Stimulated activated CD4-positive, alpha-beta T cell treated with anti-CD3 and anti-CD28 coated beads, Interleukin-4, amount 100 ng/mL, for 4 hours (primary cell): ENCODE measurements at regions not wholly inside any gene's neighbourhood (a gene's known extent, or its start where the extent isn't known, plus 50 kb on each side); places are given as distances from the start of the nearest gene placed in this dataset.

ENCODE experiments used
- DNase-seq, 2 experiments: peaks; one replicate each; pipeline ENCODE4 v3.0.0-alpha.2; 2020

DNA sequence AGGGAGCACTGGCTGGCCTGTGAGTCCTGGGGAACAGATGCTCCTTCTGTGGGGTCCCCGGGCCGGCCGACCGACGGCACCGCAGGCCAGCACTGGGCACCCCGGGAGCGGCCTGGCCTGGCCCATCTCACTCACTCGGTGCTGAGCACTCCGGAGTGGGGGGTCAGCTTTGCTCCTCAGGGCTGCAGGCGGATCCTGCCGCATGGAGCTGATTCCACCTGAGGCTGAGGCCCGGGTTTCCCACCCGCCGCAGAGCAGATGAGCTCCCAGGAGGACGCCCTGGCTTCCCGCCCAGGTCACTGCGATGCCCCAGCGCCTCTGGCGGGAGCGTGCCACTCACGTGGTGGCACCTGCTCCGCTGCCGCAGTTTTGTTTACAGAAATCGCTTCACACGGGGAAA lies 418.6 kb downstream of the GALR1 start:
- no peak for DNase-seq

DNA sequence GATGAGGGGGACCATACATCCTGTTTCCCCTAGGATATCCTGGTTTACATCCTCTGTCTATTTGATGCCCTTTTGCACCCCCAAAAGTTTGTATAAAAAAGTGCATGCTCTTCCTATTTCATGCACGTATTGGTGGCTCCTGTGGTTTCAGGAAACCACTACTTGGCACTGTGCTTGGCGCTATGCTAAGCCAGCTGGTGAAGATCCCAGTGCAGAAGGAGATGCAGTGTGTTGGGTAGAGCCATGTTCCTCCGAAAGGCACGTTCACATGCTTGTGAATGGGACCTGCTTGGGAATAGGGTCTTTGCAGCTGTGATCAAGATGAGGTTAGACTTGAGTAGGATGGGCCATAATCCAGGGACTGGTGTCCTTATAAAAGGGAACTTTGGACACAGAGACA lies 419.7 kb downstream of the GALR1 start:
- DNase-seq = no peak

DNA sequence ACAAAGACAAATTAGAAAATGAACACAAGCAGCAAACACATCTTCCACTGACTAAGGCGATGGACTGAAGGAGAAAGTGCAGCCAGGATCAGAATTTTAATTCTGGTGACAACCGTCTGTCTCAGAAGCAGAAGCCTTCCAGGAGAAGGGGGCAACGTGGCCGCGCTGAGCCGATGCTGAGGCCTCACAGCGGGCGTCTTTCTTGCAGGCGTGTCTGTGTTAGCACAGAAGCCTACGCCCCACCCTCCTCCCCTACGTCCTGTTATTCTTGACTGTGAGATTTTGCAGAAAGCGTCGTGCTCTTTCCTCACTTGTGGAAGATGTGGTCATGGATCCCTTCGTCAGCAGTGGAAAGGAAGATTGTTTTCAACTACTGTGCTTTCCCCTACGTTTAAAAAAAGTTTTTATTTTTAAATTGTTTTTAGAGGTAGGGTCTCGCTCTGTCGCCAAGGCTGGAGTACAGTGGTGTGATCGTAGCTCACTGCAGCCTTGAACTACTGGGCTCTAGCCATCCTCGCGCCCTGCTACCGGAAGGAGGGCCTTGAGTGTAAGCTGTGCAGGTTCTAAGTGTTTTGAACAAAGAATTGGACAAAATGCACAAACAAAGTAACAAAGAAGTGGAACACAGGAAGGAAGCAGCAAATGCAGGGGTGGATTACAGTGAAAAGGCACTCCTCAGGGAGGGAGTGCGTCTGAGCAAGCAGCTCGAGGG lies 422.0 kb downstream of the GALR1 start:
- no peak for DNase-seq

DNA sequence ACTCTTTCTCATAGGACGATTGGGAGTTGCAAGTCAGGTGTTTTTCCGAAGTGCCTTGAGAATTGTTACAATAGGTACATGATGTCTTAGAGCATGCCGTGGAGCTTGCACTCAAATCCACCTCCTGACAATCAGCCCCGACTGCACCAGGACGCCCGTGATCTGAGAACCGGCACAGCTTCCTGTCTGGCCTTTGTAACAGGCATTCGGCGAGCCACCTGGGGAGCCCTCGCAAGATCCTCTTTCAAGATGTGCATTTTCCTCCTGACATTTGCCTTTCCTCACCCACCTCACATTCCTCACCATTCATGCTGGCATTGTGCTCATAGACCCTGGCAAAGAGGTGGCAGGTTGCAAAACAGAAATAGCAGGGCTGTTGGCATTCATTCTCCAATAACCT lies 427.3 kb downstream of the GALR1 start:
- DNase-seq = no peak

DNA sequence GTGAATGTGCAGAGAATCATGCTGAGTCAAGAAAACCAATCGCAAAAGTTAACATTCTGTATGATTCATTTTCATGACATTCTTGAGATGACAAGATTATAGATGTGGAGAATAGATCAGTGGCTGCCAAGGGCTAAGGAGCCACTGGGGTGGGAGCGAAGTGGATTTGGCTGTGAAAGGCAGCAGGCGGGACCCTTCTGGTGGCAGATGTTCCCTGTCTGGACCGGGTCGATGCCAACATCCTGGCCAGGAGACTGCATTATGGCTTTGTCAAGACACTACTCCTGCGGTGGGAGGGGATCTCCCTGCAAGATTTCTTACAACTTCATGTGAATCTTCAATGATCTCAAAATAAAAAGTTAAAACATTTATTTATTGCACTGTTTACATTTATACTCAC lies 427.9 kb downstream of the GALR1 start:
- no peak for DNase-seq

DNA sequence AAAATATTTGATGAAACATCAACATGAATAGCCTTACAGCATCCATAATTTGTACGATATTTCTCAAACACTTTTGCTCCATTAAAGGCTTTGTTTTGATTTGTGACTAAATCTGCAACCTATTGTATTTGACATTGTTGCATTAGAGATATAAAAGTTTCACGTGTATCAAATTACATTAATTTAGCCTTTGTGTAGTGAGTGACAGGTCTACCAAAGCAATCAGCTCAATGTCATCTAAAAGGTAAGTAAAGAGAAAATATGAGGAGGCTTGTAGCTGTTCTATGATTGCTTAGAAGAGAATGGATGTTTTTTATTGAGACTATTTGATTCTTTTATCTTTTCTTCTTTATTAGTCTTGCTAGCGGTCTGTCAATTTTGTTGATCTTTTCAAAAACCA lies 430.2 kb downstream of the GALR1 start:
- DNase-seq = no peak

DNA sequence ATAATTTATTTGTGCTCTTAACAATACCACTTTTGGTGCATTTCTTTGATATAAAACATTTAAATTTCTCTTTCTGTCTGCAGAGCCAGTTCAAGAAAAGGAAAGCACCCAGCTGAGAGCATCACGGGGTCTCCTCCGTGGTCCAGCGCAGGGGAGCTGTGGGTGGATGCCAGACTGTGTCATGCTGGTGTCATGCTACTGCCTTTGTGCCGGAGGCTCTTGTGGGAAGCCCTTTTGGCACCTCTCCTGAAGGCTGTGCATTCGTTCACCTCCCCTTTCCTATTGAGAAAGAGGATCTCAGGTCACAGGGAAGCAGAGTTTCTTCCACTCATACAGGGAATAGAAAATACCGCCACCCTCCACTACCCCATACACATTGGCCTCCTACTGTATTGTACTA lies 450.4 kb downstream of the GALR1 start:
- no peak for DNase-seq

DNA sequence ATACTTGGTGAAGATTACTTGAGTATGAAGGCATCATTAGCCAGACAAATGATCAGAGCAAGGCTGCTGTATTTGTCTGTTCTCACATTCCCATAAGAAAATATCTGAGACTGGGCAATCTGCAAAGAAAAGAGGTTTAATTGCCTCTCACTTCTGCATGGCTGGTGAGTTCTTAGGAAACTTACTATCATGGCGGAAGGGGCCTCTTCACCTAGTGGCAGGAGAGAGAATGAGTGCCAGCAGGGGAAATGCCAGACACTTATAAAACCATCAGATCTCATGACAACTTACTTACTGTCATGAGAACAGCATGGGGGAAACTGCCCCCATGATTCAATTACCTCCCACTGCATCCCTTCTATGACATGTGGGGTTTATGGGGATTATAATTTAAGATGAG lies 452.3 kb downstream of the GALR1 start:
- DNase-seq = no peak

DNA sequence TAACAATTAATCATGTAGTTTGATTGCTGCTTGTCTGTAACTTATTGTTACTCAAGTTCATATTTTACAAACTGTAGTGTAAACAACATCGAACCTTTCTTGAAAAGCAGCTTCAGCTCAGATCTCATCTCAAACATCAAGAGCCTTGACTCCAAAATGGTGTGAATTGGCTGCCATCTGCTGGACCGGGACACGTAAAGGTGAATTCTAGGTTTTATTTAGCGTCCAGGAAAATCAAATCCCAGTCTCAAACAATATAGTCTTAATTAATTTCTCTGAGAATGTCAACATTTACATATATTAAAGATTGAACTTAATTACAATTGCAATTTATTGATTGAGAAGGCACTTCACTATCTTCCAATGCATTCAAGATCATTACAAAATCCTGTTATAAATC lies 453.0 kb downstream of the GALR1 start:
- DNase-seq = no peak

DNA sequence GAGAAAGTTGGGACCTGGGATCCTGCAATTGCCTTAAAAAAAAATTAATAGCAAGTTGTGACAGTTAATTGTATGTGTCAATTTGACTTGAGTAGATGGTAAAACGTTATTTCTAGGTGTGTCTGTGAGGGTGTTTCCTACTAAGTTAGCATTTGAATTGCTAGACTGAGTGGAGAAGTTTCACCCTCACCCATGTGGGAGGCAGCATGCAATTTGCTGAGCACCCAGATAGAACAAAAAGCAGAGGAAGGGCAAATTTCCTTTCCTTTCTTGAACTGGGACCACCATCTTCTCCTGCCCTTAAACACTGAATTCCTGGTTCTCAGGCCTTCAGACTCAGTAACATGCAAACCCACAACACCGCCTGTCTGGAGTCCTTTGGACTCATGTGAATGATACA lies 455.7 kb downstream of the GALR1 start:
- no peak for DNase-seq

DNA sequence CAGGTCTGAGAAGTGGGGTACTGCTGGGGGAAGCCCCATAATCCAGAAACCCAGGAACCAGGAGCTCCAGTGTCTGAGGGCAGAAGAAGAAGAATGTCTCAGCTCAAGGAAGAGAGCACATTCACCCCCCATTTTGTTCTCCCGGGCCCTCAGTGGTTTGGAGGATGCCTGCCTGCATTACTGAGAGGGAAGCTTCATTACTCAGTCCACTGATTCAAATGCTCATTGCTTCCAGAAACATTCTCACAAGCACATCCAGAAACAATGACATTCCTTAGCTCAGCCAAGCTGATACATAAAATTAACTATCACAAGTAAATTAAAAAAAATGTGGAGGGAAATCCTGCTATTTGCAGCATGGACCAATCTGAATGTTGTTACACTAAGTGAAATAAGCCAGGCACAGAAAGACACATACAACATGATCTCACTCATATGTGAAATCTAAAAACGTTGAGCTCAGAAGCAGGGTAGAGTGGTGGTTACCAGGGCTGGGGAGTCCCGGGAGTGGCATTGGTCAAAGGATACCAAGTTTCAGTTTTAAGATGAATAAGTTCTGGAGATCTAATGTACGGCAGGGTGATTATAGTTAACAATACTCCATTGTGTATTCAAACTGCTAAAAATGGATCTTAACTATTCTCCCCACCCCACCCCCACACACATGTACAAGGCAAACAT lies 459.3 kb downstream of the GALR1 start:
- no peak for DNase-seq

DNA sequence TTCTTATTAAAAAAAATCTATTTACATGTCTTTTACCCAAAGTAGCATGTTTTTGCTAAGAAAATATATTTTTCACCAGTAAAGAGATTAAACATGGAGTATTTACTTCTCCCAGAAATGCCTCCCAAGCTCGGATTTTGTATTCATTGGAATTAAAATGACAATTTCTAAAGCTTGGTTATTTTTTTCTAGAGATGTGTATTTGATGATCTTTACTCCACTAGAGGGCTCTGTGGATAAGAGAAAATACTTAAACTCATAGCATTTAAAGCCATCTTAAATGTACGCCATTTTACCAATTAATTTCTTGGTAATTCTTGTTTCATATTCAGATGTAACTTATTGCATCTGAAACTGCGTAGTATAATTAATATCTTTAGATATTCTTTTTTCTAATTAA lies 461.4 kb downstream of the GALR1 start:
- DNase-seq = no peak

DNA sequence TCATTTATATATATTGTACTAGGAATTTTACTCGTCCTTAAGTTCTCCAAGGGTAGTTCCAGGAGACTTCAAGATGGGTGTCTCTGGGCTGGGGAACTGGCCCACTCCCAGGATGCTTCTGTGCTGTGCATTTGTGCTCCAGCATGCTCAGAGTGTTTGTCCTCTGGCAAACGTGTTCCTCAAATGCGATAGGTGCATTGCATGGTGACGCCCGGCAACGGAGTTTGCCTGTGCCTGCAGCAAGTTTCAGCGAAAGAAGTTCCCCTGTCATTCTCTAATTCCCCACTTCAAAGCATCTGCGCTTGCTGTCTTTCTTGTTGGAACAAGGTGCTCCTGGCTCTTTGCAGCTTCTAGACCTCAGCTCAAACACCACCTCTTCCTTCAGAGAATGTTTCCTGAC lies 465.1 kb downstream of the GALR1 start:
- DNase-seq = no peak

DNA sequence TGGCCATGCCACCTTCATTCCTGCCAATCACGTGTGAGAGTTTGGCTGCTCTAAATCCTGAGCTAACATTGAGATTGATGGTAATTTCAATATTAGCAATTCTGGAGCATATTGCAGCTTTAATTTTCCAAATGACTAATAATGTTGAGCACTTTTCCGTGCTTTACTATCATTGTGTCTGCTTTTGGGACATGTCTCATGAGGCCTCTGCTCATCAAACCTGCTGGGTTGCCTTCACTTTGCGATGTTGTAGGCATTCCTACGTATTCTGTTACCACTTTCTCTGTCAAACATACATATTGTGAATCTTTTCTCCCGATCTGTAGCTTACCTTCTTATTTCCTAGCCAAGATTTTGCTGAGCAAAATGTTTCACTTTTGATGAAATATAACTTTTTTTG lies 466.6 kb downstream of the GALR1 start:
- DNase-seq = no peak

DNA sequence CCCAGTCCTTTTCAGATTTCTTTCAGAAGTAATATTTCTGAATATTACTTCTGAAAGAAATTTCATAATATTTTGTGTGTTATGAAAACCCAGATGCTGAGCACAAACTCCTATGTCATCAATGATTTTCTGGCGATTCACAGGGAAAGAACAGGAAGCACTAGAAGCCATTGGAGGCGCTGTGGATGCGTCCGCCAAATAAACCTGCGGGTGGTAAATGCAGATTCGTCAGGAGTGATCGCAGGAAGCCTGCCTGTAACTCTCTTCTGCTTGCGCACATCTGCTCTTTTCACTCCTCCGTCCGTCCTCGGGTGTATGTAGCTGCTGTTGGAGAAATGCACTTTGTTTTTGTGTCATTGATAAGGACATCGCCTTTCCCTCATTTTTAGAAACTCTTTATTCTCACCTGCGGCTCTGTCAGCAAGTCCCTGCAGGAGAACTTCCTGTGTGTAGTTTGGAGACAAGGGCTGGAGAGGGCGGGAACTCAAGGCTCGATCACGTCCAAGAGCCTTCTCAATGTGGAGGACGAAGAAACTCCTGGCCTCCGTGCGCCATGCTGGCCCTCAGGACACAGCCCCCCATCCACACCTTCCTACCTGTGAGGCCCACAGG lies 483.8 kb downstream of the GALR1 start:
- no peak for DNase-seq

DNA sequence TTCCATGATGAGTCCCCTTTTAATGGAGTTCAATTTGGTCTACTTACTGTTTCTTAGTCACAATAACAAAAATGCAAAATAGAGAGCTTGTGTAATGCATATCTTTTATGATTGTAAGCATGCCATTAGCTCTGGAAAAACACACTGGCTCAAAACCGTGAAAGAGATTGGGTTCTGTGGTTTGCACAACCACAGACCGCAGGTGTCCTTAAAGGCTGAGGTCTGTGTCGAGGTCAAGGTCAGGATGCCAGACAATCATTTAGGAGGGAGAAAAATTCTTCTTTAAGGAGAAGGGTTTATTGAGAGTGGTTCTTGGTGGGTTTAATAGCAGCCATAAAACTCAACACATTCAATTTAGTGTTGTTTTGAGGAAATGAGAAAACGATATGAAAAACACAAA lies 487.2 kb downstream of the GALR1 start:
- no peak for DNase-seq

DNA sequence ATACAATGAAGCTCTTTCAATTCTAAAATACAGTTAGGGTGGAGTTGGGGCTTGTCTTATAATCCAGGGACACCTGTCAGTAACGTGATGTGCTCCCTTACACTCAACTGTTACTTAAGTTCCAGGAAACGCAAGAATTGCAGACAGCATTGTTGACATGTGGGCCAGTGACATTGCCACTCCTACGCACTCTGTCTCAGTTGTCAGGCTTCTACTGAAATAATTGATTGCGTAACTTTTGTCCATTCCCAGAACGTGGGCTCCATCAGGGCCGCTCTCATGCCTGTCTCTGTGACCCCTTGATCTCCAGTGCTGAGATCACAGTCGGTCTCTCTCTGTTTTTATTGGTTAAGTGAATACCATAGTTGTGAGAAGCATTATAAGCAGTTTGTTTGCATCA lies 487.8 kb downstream of the GALR1 start:
- DNase-seq = no peak

DNA sequence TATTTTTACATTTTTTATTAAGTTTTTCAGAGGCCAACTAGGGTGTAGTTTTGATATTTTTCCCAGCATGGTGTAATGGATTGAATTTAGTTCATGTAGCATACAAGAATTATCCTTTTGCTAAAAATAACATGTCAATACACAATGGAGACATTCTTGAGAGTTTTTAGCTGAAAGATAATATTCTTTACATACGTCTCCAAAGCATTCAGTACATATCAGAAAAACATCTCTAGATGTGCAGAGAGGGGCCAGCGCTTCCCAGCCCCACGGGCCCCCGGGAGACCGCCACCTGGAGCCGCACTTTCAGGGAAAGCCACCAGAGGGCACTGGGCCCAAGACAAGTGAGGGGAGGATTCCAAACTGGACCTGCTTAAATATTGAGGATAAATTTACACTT lies 499.4 kb downstream of the GALR1 start:
- DNase-seq = no peak

DNA sequence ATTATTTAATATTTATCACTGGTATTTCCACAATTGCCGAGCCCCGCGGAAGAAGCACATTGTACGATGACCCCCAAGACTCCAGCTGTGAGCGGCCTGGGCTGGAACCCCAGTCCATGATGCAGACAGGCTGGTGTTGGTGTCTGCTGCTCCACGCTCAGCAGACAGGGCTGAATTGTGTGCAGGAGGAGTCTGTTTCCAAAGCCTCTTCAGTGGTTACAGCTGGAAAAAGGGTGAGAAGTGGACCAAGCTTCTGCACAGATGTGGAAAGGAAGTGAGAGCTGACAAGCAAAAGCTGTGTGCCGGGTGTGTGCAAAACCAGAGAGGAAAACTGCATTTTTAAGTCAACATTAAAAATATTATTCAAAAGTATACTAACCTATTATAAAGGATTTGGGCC lies 500.4 kb downstream of the GALR1 start:
- DNase-seq = no peak

DNA sequence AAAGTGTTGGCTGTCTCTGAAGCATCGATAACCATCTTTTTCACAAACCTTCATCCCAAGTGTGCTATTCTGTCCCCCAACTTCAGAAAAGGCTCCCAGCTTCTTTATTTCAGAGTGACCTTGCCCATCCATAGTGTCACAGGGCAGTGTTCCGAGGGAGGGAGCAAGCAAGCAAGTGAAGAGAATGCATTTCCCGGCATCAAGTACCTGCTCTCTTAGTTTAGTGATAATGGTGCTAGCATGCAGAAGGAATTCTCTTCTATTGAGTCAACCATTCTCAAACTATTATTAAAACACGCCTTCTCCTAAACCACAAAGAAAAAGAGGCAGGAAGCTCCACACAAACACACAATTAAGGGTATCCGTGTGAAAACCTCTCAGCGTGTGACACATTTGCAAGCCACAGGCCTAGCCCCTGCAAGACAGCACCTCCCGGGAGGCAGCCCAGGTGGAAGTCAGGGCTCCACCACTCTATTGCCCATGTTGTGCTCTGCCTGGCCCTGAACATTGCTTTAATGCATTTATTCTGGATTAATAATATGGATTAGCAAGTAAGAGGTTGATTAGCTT lies 504.9 kb downstream of the GALR1 start:
- no peak for DNase-seq

DNA sequence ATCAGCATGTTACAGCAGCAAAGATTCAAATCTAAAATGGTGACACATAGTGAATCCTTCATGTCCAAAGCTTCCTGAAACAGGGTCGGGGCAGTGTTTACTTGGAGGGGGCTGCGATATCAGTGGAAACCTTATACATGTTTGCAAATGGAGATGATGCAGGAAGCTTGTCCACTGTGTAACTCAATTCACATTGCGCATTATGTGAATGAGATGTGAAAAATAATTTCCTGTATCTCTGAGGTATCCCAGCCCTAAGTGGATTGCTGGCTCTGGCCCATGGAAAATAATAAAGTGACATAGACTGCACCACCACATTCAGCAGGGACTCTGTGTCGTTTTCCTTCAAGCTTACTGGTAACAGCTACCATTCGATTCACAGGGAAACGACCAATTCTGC lies 505.5 kb downstream of the GALR1 start:
- DNase-seq = no peak

DNA sequence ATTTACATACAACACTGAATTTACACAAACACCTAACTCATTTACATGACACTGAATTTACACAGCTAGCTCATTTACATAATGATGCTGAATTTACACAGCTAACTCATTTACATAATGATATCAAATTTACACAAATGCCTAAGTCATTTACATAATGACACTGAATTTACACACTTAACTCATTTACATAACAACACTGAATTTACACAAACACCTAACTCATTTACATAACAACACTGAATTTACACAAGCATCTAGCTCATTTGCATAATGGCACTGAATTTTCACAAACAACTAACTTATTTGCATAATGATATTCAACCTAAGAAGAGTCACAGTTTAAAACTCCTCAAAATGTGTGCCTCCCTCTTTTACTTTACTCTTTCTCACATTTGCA lies 511.7 kb downstream of the GALR1 start:
- no peak for DNase-seq

DNA sequence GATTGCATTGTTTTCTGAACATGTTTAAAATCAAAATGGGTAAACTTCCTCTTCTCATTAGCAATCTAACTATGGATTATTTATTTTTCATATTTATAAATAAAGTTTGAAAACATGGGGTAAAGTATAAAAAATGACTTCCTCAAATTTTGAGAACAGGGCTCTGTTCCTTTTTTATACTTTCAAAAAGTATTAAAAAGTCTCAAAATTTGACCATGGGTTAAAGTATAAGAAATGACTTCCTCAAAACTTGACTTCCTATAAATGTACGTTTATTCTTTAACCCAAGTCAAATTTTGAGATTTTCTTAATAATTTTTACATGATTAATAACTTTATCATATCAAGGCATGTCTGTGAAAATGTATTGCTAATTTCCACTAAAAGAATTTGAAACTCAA lies 512.4 kb downstream of the GALR1 start:
- DNase-seq = no peak

DNA sequence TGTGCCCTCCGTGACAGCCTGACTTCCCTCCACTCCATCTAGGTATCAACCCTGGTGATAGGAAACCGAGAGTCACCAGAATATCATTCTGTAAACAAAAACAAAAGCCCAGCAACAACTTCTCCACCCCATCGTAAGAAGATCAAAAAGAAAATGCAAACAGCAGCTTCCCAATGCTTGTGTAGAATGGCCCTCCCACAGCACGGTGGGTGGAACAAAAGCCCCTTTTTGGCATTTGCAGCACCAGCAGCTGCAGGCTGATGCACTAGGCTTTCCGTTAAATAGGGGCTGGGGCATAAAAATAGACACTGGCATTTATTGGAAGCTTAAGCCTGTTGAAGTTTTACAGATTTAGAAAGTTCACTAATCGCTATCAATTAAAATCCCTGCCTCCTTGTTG lies 513.0 kb downstream of the GALR1 start:
- no peak for DNase-seq
